ENCODE measurements at regions not wholly inside any gene's neighbourhood (a gene's known extent, or its start where the extent isn't known, plus 50 kb on each side); places are given as distances from the start of the nearest gene placed in this dataset.
"Not testable (repeated sequence)": the region's sequence is repeated elsewhere in the genome, so short reads cannot be mapped to it uniquely, and the experiment has no call there.

GRCh38 chr13:19083340-19083739, 98.3 kb downstream of the TUBA3C start:
- 72 to 85% (median 77%) methylated on average over 3 of the region's 3 CpGs for WGBS, 3 donors
- Histone ChIP-seq H3K9me3 (peaks cover 10% of the 10 kb centered on the region), H3K27me3 (ENCODE audit: insufficient read depth in 3 of 3, low read length in 2 of 3) (no peaks in the 10 kb centered on the region), H3K4me1 (no peaks in the 10 kb centered on the region), H3K4me3 (no peak overlapping the region), H3K36me3 (ENCODE audit: insufficient read depth in 1 of 2, low read depth in 1 of 2) (no peaks in the 10 kb centered on the region), H3K27ac (no peak overlapping the region)
- no peak for ATAC-seq
- intact Hi-C loops (cut with DNase I) = no loop called here
- TF ChIP-seq CTCF (IDR thresholded peaks at IDR 0.05) = no peak
- DNase-seq = no peak

DNA sequence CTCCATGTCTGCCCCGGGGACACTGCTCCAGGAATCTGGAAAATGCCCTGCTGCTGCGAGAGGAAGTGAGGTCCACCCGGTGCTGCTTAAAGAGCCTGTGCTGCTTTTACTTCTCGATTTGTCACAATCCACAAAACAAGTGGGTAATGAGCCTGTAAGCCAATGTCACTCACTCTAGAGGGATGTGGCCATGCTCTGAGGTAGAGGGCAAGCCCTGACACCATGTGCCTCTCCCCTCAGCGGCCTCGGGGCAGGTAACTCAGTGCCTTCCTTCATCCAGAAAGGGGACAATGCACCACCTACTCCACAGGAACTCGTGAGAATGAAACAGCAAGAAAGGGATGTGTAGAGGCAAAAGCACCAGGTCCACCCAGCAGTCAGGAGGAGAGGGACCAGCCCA, 106.2 kb downstream of the TUBA3C start:
- intact Hi-C loops (cut with DNase I) = no loop called here
- 61 to 73% (median 68%) methylated on average over 7 of the region's 7 CpGs for whole genome bisulfite sequencing, 3 donors

GRCh38 chr13:19074519-19074918, 107.1 kb downstream of the TUBA3C start:
- H3K27me3 ChIP-seq (ENCODE audit: insufficient read depth in 3 of 3, low read length in 2 of 3) = peaks cover 0 to 3% (median 0%) of the 10 kb centered on the region in 3 donors
- H3K9me3 ChIP-seq = no peaks in the 10 kb centered on the region
- ATAC-seq (no peak), DNase-seq (no peak)
- no peaks in the 10 kb centered on the region for H3K36me3 ChIP-seq (ENCODE audit: insufficient read depth in 1 of 2, low read depth in 1 of 2)
- no peak for TF ChIP-seq CTCF (IDR thresholded peaks at IDR 0.05)
- intact Hi-C loops (cut with DNase I) = no loop called here
- H3K4me3 ChIP-seq = no peak overlapping the region
- H3K27ac ChIP-seq = no peak overlapping the region
- H3K4me1 ChIP-seq = no peaks in the 10 kb centered on the region
- 86 to 88% (median 88%) methylated on average over 8 of the region's 8 CpGs for WGBS, 3 donors

More for the DNA sequence above, 106.2 kb downstream of the TUBA3C start:
- Histone ChIP-seq H3K27ac (no peak overlapping the region), H3K27me3 (ENCODE audit: insufficient read depth in 3 of 3, low read length in 2 of 3) (peaks cover 0 to 3% (median 0%) of the 10 kb centered on the region in 3 donors), H3K9me3 (no peaks in the 10 kb centered on the region), H3K4me3 (no peak overlapping the region), H3K36me3 (ENCODE audit: insufficient read depth in 1 of 2, low read depth in 1 of 2) (no peaks in the 10 kb centered on the region), H3K4me1 (no peaks in the 10 kb centered on the region)
- DNase-seq (no peak), ATAC-seq (no peak)
- no peak for TF ChIP-seq CTCF (IDR thresholded peaks at IDR 0.05)

GRCh38 chr13:19074106-19074505, 107.5 kb downstream of the TUBA3C start:
- H3K9me3 ChIP-seq; DNase-seq; H3K27me3 ChIP-seq (ENCODE audit: insufficient read depth in 3 of 3, low read length in 2 of 3); intact Hi-C loops (cut with DNase I); H3K36me3 ChIP-seq (ENCODE audit: insufficient read depth in 1 of 2, low read depth in 1 of 2); ATAC-seq; H3K4me1 ChIP-seq; H3K27ac ChIP-seq; H3K4me3 ChIP-seq: not testable (repeated sequence)
- 66 to 78% (median 71%) methylated on average over 6 of the region's 6 CpGs for WGBS, 3 donors

GRCh38 chr13:19072956-19073706, 108.5 kb downstream of the TUBA3C start:
- H3K27me3 ChIP-seq (ENCODE audit: insufficient read depth in 3 of 3, low read length in 2 of 3); H3K9me3 ChIP-seq; H3K4me3 ChIP-seq; ATAC-seq; H3K27ac ChIP-seq; H3K4me1 ChIP-seq; DNase-seq; H3K36me3 ChIP-seq (ENCODE audit: insufficient read depth in 1 of 2, low read depth in 1 of 2); intact Hi-C loops (cut with DNase I): not testable (repeated sequence)
- 77 to 80% (median 78%) methylated on average over 11 of the region's 11 CpGs for WGBS, 3 donors

GRCh38 chr13:19072543-19072942, 109.1 kb downstream of the TUBA3C start:
- no peak for TF ChIP-seq CTCF (IDR thresholded peaks at IDR 0.05)
- WGBS, 3 donors = 75 to 86% (median 82%) methylated on average over 4 of the region's 4 CpGs
- no peaks in the 10 kb centered on the region for H3K36me3 ChIP-seq (ENCODE audit: insufficient read depth in 1 of 2, low read depth in 1 of 2)
- no peaks in the 10 kb centered on the region for H3K4me1 ChIP-seq
- no peak overlapping the region for H3K27ac ChIP-seq
- DNase-seq = no peak
- H3K4me3 ChIP-seq = no peak overlapping the region
- H3K27me3 ChIP-seq (ENCODE audit: insufficient read depth in 3 of 3, low read length in 2 of 3) = peaks cover 0 to 3% (median 0%) of the 10 kb centered on the region in 3 donors
- intact Hi-C loops (cut with DNase I) = no loop called here
- no peak for ATAC-seq
- no peaks in the 10 kb centered on the region for H3K9me3 ChIP-seq
